Prostate gland (tissue), 2 donors: ENCODE measurements at regions not wholly inside any gene's neighbourhood (a gene's known extent, or its start where the extent isn't known, plus 50 kb on each side); places are given as distances from the start of the nearest gene placed in this dataset.

Experiments used
- DNase-seq: peaks from one replicate; pipeline ENCODE4 v3.0.0-alpha.2; 2019; ENCODE audit warnings: low spot score
- H3K27ac ChIP-seq, 2 donors: fragments of 200-600 bp; sonication (generic); 2 replicates each; pipeline ENCODE4 v1.5.1; 2017 to 2019
- H3K27me3 ChIP-seq: fragments of 200-600 bp; sonication (generic); replicated peaks from 2 replicates; pipeline ENCODE4 v1.5.1; 2019; ENCODE audit not compliant: insufficient read depth
- H3K36me3 ChIP-seq, 2 donors: fragments of 200-600 bp; sonication (generic); 1 replicate in 1 of 2; 2 replicates in 1 of 2; pipeline versions ENCODE4 v1.5.1 to v1.8.1; 2017 to 2019
- H3K4me1 ChIP-seq: fragments of 200-600 bp; sonication (generic); replicated peaks from 2 replicates; pipeline ENCODE4 v1.5.1; 2019
- H3K4me3 ChIP-seq, 2 donors: fragments of 200-600 bp; sonication (generic); 2 replicates each; pipeline ENCODE4 v1.5.1; 2017 to 2019
- H3K9me3 ChIP-seq: fragments of 200-600 bp; sonication (generic); 2 replicates; pipeline ENCODE4 v1.5.1; 2017
- CTCF ChIP-seq, 4 experiments: fragments of 200-600 bp in 2 of 4; fragments of 450-650 bp in 2 of 4; sonication (generic) in 2 of 4; IDR thresholded peaks; 1 replicate in 3 of 4; 2 replicates in 1 of 4; pipeline ENCODE4 v1.5.1; 2016 to 2019; ENCODE audit warnings: antibody characterized with exemption in 4 of 4, mild to moderate bottlenecking in 2 of 4, moderate library complexity in 2 of 4
- POLR2A ChIP-seq: fragments of 450-650 bp; IDR thresholded peaks from one replicate; pipeline ENCODE4 v1.6.1; 2016; ENCODE audit warnings: antibody characterized with exemption, mild to moderate bottlenecking
- POLR2AphosphoS5 ChIP-seq: sonication (generic); formaldehyde crosslinking; IDR thresholded peaks from one replicate; pipeline ENCODE4 v1.6.1; 2017; ENCODE audit warnings: antibody characterized with exemption
- WGBS: methylation state at CpG from one replicate; pipeline ENCODE4 v1.1.5; 2018; 5-methylcytosine and 5-hydroxymethylcytosine counted together
- intact Hi-C: fragments of 100-400 bp; cut with DNase I; formaldehyde crosslinking; loops from one replicate; pipeline ENCODE4 v1.14.2; 2022

DNA sequence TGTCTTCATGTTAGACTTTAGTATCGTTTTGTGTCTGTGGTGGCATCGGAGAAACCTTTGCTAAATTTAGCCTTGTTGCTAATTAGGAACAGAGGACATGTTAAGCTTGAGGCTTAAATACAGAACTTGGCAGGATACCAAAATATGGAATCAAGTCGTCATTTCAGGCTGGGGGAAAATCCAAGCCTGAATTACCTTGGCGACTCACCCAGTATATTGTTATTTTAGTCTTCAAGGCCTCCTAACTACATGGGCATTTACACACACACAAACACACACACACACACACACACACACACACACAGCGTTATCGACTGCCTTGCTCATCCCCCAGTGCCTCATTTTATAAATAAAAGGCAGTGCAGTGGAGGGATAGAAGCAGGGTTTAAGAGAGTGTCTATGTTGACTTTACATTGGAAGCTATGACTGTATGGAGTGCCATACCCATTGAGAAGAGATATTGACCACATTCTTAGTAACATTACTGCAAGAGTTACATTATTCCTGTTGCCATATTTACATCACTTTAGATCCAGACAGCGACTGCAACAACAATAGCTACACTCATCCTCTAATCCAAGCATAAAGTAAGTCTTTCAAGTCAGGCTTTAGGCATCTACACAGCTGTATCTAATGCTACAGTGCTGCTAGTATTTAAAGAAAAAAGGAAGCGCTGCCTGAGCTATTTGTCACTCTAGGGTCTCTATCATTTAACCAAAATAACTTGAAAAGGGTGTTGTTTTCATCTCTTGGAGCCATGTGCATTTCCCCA is 210.8 kb upstream of the SEMA6D start:
- Histone ChIP-seq H3K27me3 (no peaks in the 10 kb centered on the region), H3K9me3 (no peaks in the 10 kb centered on the region), H3K27ac (no peak overlapping the region), H3K4me1 (no peaks in the 10 kb centered on the region), H3K4me3 (no peak overlapping the region), H3K36me3 (no peaks in the 10 kb centered on the region)
- WGBS = 62% methylated on average over 8 of the region's 8 CpGs
- TF ChIP-seq POLR2A (no peak), CTCF (IDR thresholded peaks at IDR 0.05) (no peak), POLR2AphosphoS5 (no peak)
- DNase-seq = no peak
- intact Hi-C loops = no loop called here

DNA sequence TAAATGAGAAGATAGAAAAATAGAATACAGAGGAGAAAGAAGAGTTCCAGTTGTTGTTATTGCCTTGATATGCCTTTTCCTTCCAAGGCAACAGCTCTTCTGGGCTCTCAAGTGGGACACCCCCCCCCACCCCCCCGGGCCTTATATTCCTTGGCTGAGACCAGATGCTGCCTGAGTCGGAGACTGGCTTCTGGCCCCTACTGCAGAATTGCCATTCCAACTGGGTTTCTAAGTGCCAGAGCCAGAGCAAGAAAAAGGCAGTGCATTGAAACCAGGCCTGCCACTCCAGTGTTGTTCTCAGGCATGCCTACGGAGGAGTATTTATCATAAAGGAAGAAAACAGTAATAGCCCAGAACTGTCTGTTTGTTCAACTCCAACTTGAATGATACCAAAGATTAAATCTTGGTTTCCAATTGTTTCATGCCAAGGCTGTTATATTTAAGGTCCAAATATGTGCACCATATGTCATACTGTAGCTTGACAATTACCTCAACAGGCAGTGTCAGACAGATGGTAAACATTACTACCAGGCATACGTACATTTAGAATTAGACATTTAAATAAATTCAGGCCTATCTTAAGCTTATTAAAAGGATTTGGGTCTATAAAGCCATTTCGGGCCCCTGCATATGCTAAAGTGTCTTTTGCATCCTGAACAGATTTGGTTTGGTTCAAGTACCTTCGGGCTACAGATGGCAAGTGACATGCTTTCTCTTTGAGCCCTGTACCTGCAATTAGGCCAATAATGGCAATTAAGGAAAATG is 209.9 kb upstream of the SEMA6D start:
- intact Hi-C loops = no loop called here
- H3K4me3 ChIP-seq = no peak overlapping the region
- no peak for DNase-seq
- no peaks in the 10 kb centered on the region for H3K4me1 ChIP-seq
- H3K27ac ChIP-seq = no peak overlapping the region
- 88% methylated on average over 6 of the region's 6 CpGs for WGBS
- H3K27me3 ChIP-seq = no peaks in the 10 kb centered on the region
- H3K9me3 ChIP-seq = no peaks in the 10 kb centered on the region
- TF ChIP-seq POLR2A = no peak
- no peak for TF ChIP-seq CTCF (IDR thresholded peaks at IDR 0.05)
- no peak for TF ChIP-seq POLR2AphosphoS5
- H3K36me3 ChIP-seq = no peaks in the 10 kb centered on the region

- Histone ChIP-seq H3K9me3 (no peaks in the 10 kb centered on the region), H3K4me1 (no peaks in the 10 kb centered on the region), H3K4me3 (no peak overlapping the region), H3K27ac (no peak overlapping the region), H3K27me3 (no peaks in the 10 kb centered on the region), H3K36me3 (no peaks in the 10 kb centered on the region)
- intact Hi-C loops = loop anchor here (10.0 kb wide), 1 partner anchor 54 kb away; no protein-coding TSS in a partner anchor
- TF ChIP-seq CTCF (IDR thresholded peaks at IDR 0.05) (no peak), POLR2A (no peak), POLR2AphosphoS5 (no peak)
- no peak for DNase-seq
- 81% methylated on average over 1 of the region's 1 CpG for WGBS
Measured at GRCh38 chr15:47511261-47511660, 206.0 kb upstream of the SEMA6D start.

- no peak overlapping the region for H3K27ac ChIP-seq
- WGBS = 95% methylated on average over 5 of the region's 5 CpGs
- H3K4me1 ChIP-seq = no peaks in the 10 kb centered on the region
- no peaks in the 10 kb centered on the region for H3K27me3 ChIP-seq
- no peak for TF ChIP-seq CTCF (IDR thresholded peaks at IDR 0.05)
- no peak for TF ChIP-seq POLR2A
- TF ChIP-seq POLR2AphosphoS5 = no peak
- intact Hi-C loops = loop anchor here (10.0 kb wide), 1 partner anchor 51 kb away; no protein-coding TSS in a partner anchor
- H3K4me3 ChIP-seq = no peak overlapping the region
- no peaks in the 10 kb centered on the region for H3K36me3 ChIP-seq
- DNase-seq = no peak
- no peaks in the 10 kb centered on the region for H3K9me3 ChIP-seq
Measured at GRCh38 chr15:47513471-47513870, 203.8 kb upstream of the SEMA6D start.
